ENCODE measurements at regions not wholly inside any gene's neighbourhood (a gene's known extent, or its start where the extent isn't known, plus 50 kb on each side); places are given as distances from the start of the nearest gene placed in this dataset.

DNA sequence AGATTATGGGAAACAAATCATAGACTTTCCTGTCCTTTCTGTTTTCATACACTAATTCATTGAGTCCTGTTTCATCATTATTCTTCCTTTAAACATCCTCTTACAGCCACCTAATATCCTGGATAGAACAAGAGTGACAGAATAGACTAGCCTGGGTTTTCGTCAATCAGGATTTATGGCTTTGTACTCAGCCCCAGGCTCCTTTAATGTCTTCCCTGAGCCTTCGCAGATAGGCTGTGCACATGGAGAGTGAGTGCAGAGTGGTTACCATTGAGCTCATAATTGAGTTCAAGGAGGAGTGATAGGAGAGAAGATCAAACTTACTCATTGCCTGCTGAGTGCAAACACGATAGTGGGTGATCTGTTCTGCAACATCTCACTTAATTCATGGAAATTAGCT, 304.9 kb downstream of the TDRD3 start:
- no peak overlapping the region for H3K4me3 ChIP-seq (replicated peaks; ENCODE audit: low read depth, low read length)
- TF ChIP-seq, protein P1, sequence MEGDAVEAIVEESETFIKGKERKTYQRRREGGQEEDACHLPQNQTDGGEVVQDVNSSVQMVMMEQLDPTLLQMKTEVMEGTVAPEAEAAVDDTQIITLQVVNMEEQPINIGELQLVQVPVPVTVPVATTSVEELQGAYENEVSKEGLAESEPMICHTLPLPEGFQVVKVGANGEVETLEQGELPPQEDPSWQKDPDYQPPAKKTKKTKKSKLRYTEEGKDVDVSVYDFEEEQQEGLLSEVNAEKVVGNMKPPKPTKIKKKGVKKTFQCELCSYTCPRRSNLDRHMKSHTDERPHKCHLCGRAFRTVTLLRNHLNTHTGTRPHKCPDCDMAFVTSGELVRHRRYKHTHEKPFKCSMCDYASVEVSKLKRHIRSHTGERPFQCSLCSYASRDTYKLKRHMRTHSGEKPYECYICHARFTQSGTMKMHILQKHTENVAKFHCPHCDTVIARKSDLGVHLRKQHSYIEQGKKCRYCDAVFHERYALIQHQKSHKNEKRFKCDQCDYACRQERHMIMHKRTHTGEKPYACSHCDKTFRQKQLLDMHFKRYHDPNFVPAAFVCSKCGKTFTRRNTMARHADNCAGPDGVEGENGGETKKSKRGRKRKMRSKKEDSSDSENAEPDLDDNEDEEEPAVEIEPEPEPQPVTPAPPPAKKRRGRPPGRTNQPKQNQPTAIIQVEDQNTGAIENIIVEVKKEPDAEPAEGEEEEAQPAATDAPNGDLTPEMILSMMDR (IDR thresholded peaks at IDR 0.05; ENCODE audit: insufficient read depth, low read length, poor library complexity, severe bottlenecking), result no peak
- DNase-seq (ENCODE audit: extremely low read depth, insufficient read length), result no peak
- H3K27me3 ChIP-seq (replicated peaks; ENCODE audit: control insufficient read depth, insufficient read depth, low read length), result no peaks in the 10 kb centered on the region
- no peaks in the 10 kb centered on the region for H3K36me3 ChIP-seq (ENCODE audit: control insufficient read depth, insufficient read depth, low read length)

DNA sequence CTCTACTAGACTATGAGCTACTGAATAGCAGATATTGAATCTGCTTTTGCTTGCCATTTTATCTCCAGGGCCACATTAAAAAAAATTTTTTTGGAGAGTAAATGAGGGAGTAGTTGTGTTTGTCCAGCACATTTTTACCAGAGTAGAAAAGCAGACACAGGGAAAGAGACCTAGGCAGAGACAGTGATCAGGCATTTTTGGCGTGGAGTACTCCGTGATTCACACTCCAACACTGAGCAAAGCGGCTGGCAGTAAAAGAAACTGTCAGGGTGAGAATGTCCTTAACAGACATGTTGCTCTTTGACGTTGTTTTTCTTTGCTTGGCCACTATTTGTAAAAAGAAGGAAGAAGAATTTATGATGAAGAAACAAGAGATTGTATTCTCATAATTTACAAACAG, 304.0 kb downstream of the TDRD3 start:
- no peak for DNase-seq (ENCODE audit: extremely low read depth, insufficient read length)
- no peaks in the 10 kb centered on the region for H3K36me3 ChIP-seq (ENCODE audit: control insufficient read depth, insufficient read depth, low read length)
- TF ChIP-seq, protein P1 (IDR thresholded peaks at IDR 0.05; ENCODE audit: insufficient read depth, low read length, poor library complexity, severe bottlenecking), result no peak
- no peaks in the 10 kb centered on the region for H3K27me3 ChIP-seq (replicated peaks; ENCODE audit: control insufficient read depth, insufficient read depth, low read length)
- H3K4me3 ChIP-seq (replicated peaks; ENCODE audit: low read depth, low read length), result no peak overlapping the region

DNA sequence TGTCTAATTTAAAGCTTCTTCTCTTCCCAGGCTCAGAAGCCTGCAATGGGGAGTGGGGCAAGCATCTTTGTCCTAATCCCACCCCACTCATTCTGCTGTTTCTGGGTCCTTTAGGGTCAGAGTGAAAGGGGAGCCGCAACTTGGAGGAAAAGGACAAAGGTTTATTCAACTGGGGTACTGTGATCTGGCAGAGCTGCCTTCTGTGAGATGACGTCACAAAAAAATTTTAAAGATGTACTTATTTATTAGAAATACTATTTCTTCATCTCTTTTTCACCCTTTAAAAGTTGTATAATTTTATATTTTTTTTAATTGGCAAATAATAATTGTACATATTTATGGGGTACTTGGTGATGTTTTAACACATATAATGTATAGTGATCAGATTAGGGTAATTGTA, 302.6 kb downstream of the TDRD3 start:
- Histone ChIP-seq H3K36me3 (ENCODE audit: control insufficient read depth, insufficient read depth, low read length) (no peaks in the 10 kb centered on the region), H3K4me3 (replicated peaks; ENCODE audit: low read depth, low read length) (no peak overlapping the region), H3K27me3 (replicated peaks; ENCODE audit: control insufficient read depth, insufficient read depth, low read length) (no peaks in the 10 kb centered on the region)
- TF ChIP-seq, protein P1 (IDR thresholded peaks at IDR 0.05; ENCODE audit: insufficient read depth, low read length, poor library complexity, severe bottlenecking), result no peak
- DNase-seq (ENCODE audit: extremely low read depth, insufficient read length), result no peak

DNA sequence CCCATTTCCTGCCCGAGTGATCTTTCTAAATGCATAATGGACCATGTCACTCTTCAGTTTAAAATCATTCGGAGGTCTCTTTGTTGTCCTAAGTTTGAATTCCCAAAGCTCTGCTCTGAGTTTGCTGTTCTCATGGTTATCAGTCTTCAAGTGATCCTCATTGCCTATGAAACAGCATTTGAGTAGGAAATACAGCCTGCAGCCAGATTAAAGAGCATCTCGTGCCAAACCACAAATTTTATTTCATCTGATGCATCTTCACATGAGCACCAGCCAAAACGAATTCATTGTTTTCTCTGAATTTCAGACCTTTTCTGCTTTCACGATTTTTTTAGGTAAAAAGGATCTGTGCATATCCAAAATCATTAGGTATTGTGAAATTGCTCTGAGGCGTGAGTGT, 299.6 kb downstream of the TDRD3 start:
- TF ChIP-seq, protein P1 (IDR thresholded peaks at IDR 0.05; ENCODE audit: insufficient read depth, low read length, poor library complexity, severe bottlenecking), result no peak
- no peaks in the 10 kb centered on the region for H3K27me3 ChIP-seq (replicated peaks; ENCODE audit: control insufficient read depth, insufficient read depth, low read length)
- no peaks in the 10 kb centered on the region for H3K36me3 ChIP-seq (ENCODE audit: control insufficient read depth, insufficient read depth, low read length)
- no peak for DNase-seq (ENCODE audit: extremely low read depth, insufficient read length)
- H3K4me3 ChIP-seq (replicated peaks; ENCODE audit: low read depth, low read length), result no peak overlapping the region

DNA sequence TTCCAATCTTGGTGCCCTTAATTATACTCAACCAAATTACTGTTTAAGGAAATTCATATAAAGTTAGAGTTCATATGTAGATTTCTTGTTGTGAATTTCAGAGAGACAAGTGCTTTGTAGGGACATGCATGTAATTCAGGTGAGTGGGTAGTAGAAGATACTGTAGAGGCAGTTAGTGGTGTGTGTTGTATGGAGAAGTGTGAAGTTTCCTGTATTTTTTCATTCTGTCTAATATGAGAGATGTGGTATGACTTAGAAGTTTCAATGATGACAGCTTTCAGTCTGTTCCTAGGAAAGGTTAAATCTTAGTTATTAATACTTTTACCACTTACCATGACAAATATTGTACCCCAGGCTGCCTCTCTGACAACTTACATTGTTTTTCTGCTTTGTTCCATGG, 294.2 kb downstream of the TDRD3 start:
- no peaks in the 10 kb centered on the region for H3K27me3 ChIP-seq (replicated peaks; ENCODE audit: control insufficient read depth, insufficient read depth, low read length)
- no peak overlapping the region for H3K4me3 ChIP-seq (replicated peaks; ENCODE audit: low read depth, low read length)
- no peak for DNase-seq (ENCODE audit: extremely low read depth, insufficient read length)
- no peaks in the 10 kb centered on the region for H3K36me3 ChIP-seq (ENCODE audit: control insufficient read depth, insufficient read depth, low read length)
- TF ChIP-seq, protein P1 (IDR thresholded peaks at IDR 0.05; ENCODE audit: insufficient read depth, low read length, poor library complexity, severe bottlenecking), result no peak

DNA sequence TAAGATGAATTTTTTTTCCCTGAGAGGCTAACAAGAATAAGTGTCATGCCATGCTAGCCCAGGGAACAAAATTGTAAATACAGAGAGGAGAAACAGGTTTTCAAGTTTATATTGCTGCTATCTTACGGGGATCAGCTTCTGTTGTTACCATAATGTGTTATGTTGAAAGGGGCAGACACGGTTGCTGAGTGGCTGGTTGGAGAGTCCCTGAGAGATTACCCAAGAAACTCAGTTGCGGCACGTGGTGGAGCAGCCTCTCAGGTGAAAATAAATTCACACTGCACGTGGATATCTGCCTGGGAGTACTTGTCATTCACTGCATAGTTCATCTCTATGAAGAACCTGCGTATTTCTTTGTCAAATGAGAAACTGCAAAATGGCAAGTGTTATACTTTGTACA, 293.6 kb downstream of the TDRD3 start:
- TF ChIP-seq, protein P1 (IDR thresholded peaks at IDR 0.05; ENCODE audit: insufficient read depth, low read length, poor library complexity, severe bottlenecking), result no peak
- DNase-seq (ENCODE audit: extremely low read depth, insufficient read length), result no peak
- H3K36me3 ChIP-seq (ENCODE audit: control insufficient read depth, insufficient read depth, low read length), result no peaks in the 10 kb centered on the region
- H3K27me3 ChIP-seq (replicated peaks; ENCODE audit: control insufficient read depth, insufficient read depth, low read length), result no peaks in the 10 kb centered on the region
- H3K4me3 ChIP-seq (replicated peaks; ENCODE audit: low read depth, low read length), result no peak overlapping the region
